K562 (cell line): ENCODE measurements at regions not wholly inside any gene's neighbourhood (a gene's known extent, or its start where the extent isn't known, plus 50 kb on each side); places are given as distances from the start of the nearest gene placed in this dataset.

Experiments used
- ATF6 ChIP-seq: sonication (generic); formaldehyde crosslinking; IDR thresholded peaks from 2 replicates; pipeline ENCODE4 v1.4.0; 2020; ENCODE audit warnings: mild to moderate bottlenecking, missing genetic modification reagents
- EP300 ChIP-seq: IDR thresholded peaks from 2 replicates; pipeline ENCODE4 v1.6.1; 2012; ENCODE audit warnings: low read length, improper control_type of control experiment
- KLF1 ChIP-seq: fragments of 450-650 bp; IDR thresholded peaks from 2 replicates; pipeline ENCODE4 v1.6.1; 2016; ENCODE audit warnings: missing genetic modification characterization, missing compliant biosample characterization
- MYC ChIP-seq, 2 experiments: fragments of 250-450 bp in 1 of 2; sonication (Bioruptor Pico) in 1 of 2; IDR thresholded peaks; 2 replicates each; pipeline versions ENCODE4 v1.5.1 to v1.6.1; 2012 to 2021; ENCODE audit warnings: low read depth in 2 of 2, borderline replicate concordance in 1 of 2, improper control_type of control experiment in 1 of 2, low read length in 1 of 2, mild to moderate bottlenecking in 1 of 2, moderate library complexity in 1 of 2
- POLR2AphosphoS5 ChIP-seq: IDR thresholded peaks from 2 replicates; pipeline ENCODE4 v1.6.1; 2011; ENCODE audit warnings: mild to moderate bottlenecking, low read depth, low read length, moderate library complexity; ENCODE audit not compliant: control insufficient read depth, insufficient read depth
- U2AF2 ChIP-seq: fragments of 200-400 bp; formaldehyde crosslinking; optimal IDR thresholded peaks from 2 replicates; pipeline ENCODE3; 2017; ENCODE audit warnings: low read depth, mild to moderate bottlenecking, low read length
- ZNF133 ChIP-seq: fragments of 250-450 bp; sonication (Bioruptor Pico); IDR thresholded peaks from 2 replicates; pipeline ENCODE4 v1.4.0; 2020; ENCODE audit warnings: mild to moderate bottlenecking
- ZNF830 ChIP-seq: fragments of 250-450 bp; sonication (Bioruptor Pico); IDR thresholded peaks from 2 replicates; pipeline ENCODE4 v1.5.0; 2021; ENCODE audit warnings: mild to moderate bottlenecking
- TF ChIP-seq, protein P1 (sequence below), 3 experiments: IDR thresholded peaks in 2 of 3; conservative IDR thresholded peaks in 1 of 3; 2 replicates each; pipeline ENCODE4 v1.5.1; 2011 to 2012; ENCODE audit warnings: low read length in 3 of 3, mild to moderate bottlenecking in 3 of 3, control low read depth in 2 of 3, improper control_type of control experiment in 1 of 3, inconsistent platforms in 1 of 3, low read depth in 1 of 3, mixed read lengths in 1 of 3, moderate library complexity in 1 of 3; ENCODE audit not compliant: insufficient read depth in 2 of 3
- TF ChIP-seq, protein P2 (sequence below): sonication (generic); formaldehyde crosslinking; IDR thresholded peaks from 2 replicates; pipeline ENCODE4 v1.5.0; 2020; ENCODE audit warnings: missing genetic modification reagents

GRCh38 chr3:72434296-72434695, 413.9 kb downstream of the SHQ1 start:
- no peak for TF ChIP-seq ATF6 (CRISPR knock-in tag)
- TF ChIP-seq, protein P1, sequence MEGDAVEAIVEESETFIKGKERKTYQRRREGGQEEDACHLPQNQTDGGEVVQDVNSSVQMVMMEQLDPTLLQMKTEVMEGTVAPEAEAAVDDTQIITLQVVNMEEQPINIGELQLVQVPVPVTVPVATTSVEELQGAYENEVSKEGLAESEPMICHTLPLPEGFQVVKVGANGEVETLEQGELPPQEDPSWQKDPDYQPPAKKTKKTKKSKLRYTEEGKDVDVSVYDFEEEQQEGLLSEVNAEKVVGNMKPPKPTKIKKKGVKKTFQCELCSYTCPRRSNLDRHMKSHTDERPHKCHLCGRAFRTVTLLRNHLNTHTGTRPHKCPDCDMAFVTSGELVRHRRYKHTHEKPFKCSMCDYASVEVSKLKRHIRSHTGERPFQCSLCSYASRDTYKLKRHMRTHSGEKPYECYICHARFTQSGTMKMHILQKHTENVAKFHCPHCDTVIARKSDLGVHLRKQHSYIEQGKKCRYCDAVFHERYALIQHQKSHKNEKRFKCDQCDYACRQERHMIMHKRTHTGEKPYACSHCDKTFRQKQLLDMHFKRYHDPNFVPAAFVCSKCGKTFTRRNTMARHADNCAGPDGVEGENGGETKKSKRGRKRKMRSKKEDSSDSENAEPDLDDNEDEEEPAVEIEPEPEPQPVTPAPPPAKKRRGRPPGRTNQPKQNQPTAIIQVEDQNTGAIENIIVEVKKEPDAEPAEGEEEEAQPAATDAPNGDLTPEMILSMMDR (IDR thresholded peaks at IDR 0.05 in 2 of 3, conservative IDR thresholded peaks at IDR 0.05 in 1 of 3; ENCODE audit: insufficient read depth in 2 of 3, low read depth in 1 of 3, low read length in 3 of 3): no peak
- TF ChIP-seq POLR2AphosphoS5: no peak
- no peak for TF ChIP-seq ZNF133 (CRISPR knock-in tag)
- no peak for TF ChIP-seq MYC (IDR thresholded peaks at IDR 0.05; ENCODE audit: low read depth, low read length)
- TF ChIP-seq MYC (CRISPR knock-in tag; IDR thresholded peaks at IDR 0.05; ENCODE audit: borderline replicate concordance, low read depth): no peak
- TF ChIP-seq ZNF830 (CRISPR knock-in tag): no peak
- TF ChIP-seq, protein P2, sequence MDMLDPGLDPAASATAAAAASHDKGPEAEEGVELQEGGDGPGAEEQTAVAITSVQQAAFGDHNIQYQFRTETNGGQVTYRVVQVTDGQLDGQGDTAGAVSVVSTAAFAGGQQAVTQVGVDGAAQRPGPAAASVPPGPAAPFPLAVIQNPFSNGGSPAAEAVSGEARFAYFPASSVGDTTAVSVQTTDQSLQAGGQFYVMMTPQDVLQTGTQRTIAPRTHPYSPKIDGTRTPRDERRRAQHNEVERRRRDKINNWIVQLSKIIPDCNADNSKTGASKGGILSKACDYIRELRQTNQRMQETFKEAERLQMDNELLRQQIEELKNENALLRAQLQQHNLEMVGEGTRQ: no peak
- TF ChIP-seq EP300: no peak
- TF ChIP-seq U2AF2: no peak
- no peak for TF ChIP-seq KLF1 (tag)
